Spleen (tissue), 11 donors: ENCODE measurements at regions not wholly inside any gene's neighbourhood (a gene's known extent, or its start where the extent isn't known, plus 50 kb on each side); places are given as distances from the start of the nearest gene placed in this dataset.

Source experiments
- DNase-seq: peaks from one replicate; pipeline ENCODE4 v3.0.0-alpha.2; 2020
- H3K27ac ChIP-seq, 8 donors: fragments of 200-600 bp; sonication (generic) in 7 of 8; 1 replicate in 4 of 8; 2 replicates in 4 of 8; pipeline versions ENCODE4 v1.5.0 to v1.8.0; 2016 to 2021; ENCODE audit warnings: inconsistent platforms in 4 of 8, mild to moderate bottlenecking in 4 of 8, moderate library complexity in 1 of 8
- H3K27me3 ChIP-seq, 7 donors: fragments of 200-600 bp; sonication (generic) in 6 of 7; replicated peaks in 1 of 7; 1 replicate in 4 of 7; 2 replicates in 3 of 7; pipeline versions ENCODE4 v1.5.0 to v1.8.0; 2016 to 2021; ENCODE audit warnings: inconsistent platforms in 3 of 7, mild to moderate bottlenecking in 1 of 7
- H3K36me3 ChIP-seq, 6 donors: fragments of 200-600 bp; sonication (generic) in 5 of 6; 1 replicate in 4 of 6; 2 replicates in 2 of 6; pipeline versions ENCODE4 v1.5.0 to v1.8.0; 2016 to 2021; ENCODE audit warnings: inconsistent platforms in 2 of 6
- H3K4me1 ChIP-seq, 6 donors: fragments of 200-600 bp; sonication (generic) in 5 of 6; 1 replicate in 3 of 6; 2 replicates in 3 of 6; pipeline versions ENCODE4 v1.5.0 to v1.8.0; 2016 to 2021; ENCODE audit warnings: inconsistent platforms in 3 of 6
- H3K4me3 ChIP-seq, 8 donors: fragments of 200-600 bp; sonication (generic) in 7 of 8; 1 replicate in 4 of 8; 2 replicates in 4 of 8; pipeline versions ENCODE4 v1.5.0 to v1.8.0; 2016 to 2021; ENCODE audit warnings: inconsistent platforms in 4 of 8, mild to moderate bottlenecking in 4 of 8, moderate library complexity in 2 of 8
- H3K9me3 ChIP-seq, 8 donors: fragments of 200-600 bp; sonication (generic) in 7 of 8; 1 replicate in 4 of 8; 2 replicates in 4 of 8; pipeline versions ENCODE4 v1.5.0 to v1.8.0; 2016 to 2021; ENCODE audit warnings: inconsistent platforms in 4 of 8
- POLR2A ChIP-seq, 3 donors: fragments of 450-650 bp; IDR thresholded peaks; one replicate each; pipeline ENCODE4 v1.5.1; 2017; ENCODE audit warnings: antibody characterized with exemption in 3 of 3, mild to moderate bottlenecking in 1 of 3
- POLR2AphosphoS5 ChIP-seq, 3 donors: sonication (generic); formaldehyde crosslinking; IDR thresholded peaks; one replicate each; pipeline ENCODE4 v1.5.1; 2017; ENCODE audit warnings: antibody characterized with exemption in 3 of 3
- WGBS, 5 donors: extraction: QIAGEN DNeasy Blood & Tissue Kit in 3 of 5; methylation state at CpG; one replicate each; pipeline versions ENCODE4 v1.1.5 to v1.1.7; 2013 to 2018; 5-methylcytosine and 5-hydroxymethylcytosine counted together
- intact Hi-C: fragments of 100-400 bp; cut with DNase I; formaldehyde crosslinking; loops from one replicate; pipeline ENCODE4 v1.15.0; 2023; ENCODE audit warnings: low total_unique reads
- TF ChIP-seq, protein P1 (sequence below), 11 experiments: fragments of 200-600 bp in 7 of 11; fragments of 450-650 bp in 4 of 11; sonication (generic) in 4 of 11; IDR thresholded peaks in 8 of 11; conservative IDR thresholded peaks in 3 of 11; 1 replicate in 7 of 11; 2 replicates in 4 of 11; pipeline versions ENCODE4 v1.4.0 to v1.8.0; 2016 to 2021; ENCODE audit warnings: antibody characterized with exemption in 11 of 11, inconsistent platforms in 4 of 11, mild to moderate bottlenecking in 1 of 11
- donor health status: healthy with polysubstance abuse.
- donor health status: DM: no; HTN: no; CAD: no; lungs with moderate emphysema.
- donor health status: DM: no; HTN: no; CAD: no.
- donor health status: Bipolar disorder and iron deficiency.
- donor health status: healthy.
- donor health status: DM: no; HTN: no; CAD: no.
- donor health status: DM: yes; HTN: yes; CAD: no.

- Histone ChIP-seq H3K4me1 (no peaks in the 10 kb centered on the region), H3K27ac (no peak overlapping the region), H3K9me3 (peaks cover 0 to 9% (median 5%) of the 10 kb centered on the region in 8 donors), H3K36me3 (no peaks in the 10 kb centered on the region), H3K27me3 (no peaks in the 10 kb centered on the region), H3K4me3 (no peak overlapping the region)
- WGBS, 5 donors, result 89 to 95% (median 93%) methylated on average over 3 of the region's 3 CpGs
- intact Hi-C loops, result no loop called here
- no peak for TF ChIP-seq POLR2AphosphoS5 (IDR thresholded peaks at IDR 0.05)
- TF ChIP-seq, protein P1, sequence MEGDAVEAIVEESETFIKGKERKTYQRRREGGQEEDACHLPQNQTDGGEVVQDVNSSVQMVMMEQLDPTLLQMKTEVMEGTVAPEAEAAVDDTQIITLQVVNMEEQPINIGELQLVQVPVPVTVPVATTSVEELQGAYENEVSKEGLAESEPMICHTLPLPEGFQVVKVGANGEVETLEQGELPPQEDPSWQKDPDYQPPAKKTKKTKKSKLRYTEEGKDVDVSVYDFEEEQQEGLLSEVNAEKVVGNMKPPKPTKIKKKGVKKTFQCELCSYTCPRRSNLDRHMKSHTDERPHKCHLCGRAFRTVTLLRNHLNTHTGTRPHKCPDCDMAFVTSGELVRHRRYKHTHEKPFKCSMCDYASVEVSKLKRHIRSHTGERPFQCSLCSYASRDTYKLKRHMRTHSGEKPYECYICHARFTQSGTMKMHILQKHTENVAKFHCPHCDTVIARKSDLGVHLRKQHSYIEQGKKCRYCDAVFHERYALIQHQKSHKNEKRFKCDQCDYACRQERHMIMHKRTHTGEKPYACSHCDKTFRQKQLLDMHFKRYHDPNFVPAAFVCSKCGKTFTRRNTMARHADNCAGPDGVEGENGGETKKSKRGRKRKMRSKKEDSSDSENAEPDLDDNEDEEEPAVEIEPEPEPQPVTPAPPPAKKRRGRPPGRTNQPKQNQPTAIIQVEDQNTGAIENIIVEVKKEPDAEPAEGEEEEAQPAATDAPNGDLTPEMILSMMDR (IDR thresholded peaks at IDR 0.05 in 8 of 11, conservative IDR thresholded peaks at IDR 0.05 in 3 of 11), result no peak
- no peak for DNase-seq
Measured at GRCh38 chr9:79447308-79447605, 124.5 kb upstream of the TLE4 start.

- no peak for DNase-seq
- 73 to 83% (median 76%) methylated on average over 5 of the region's 5 CpGs for WGBS, 5 donors
- no peaks in the 10 kb centered on the region for H3K4me1 ChIP-seq
- intact Hi-C loops, result no loop called here
- H3K9me3 ChIP-seq, result peaks cover 0 to 14% (median 9%) of the 10 kb centered on the region in 8 donors
- no peak overlapping the region for H3K4me3 ChIP-seq
- no peaks in the 10 kb centered on the region for H3K36me3 ChIP-seq
- H3K27ac ChIP-seq, result no peak overlapping the region
- no peaks in the 10 kb centered on the region for H3K27me3 ChIP-seq
- TF ChIP-seq POLR2AphosphoS5 (IDR thresholded peaks at IDR 0.05) (no peak), POLR2A (IDR thresholded peaks at IDR 0.05) (no peak)
- TF ChIP-seq, protein P1 (IDR thresholded peaks at IDR 0.05 in 8 of 11, conservative IDR thresholded peaks at IDR 0.05 in 3 of 11), result no peak
Measured at GRCh38 chr9:79447762-79448161, 124.0 kb upstream of the TLE4 start.

DNA sequence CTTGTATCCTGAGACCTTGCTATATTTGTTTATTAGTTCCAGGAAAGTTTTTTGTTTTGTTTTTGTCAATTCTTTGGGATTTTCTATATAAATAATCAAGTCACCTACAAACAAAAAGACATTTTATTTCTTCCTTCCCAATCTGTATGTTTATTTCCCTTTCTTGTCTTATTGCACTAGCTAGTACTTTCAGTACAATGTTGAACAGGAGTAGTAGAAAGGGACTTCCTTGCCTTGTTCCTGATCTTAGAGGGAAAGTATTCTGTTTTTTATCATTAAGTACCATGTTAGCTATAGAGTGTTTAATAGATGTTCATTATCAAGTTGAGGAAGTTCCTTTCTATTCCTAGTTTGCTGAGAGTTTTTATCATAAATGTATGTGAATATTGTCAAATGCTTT lies 119.5 kb upstream of the TLE4 start:
- intact Hi-C loops, result no loop called here
- Histone ChIP-seq H3K36me3 (no peaks in the 10 kb centered on the region), H3K4me3 (no peak overlapping the region), H3K27ac (no peak overlapping the region), H3K27me3 (no peaks in the 10 kb centered on the region), H3K9me3 (peaks cover 0 to 16% (median 9%) of the 10 kb centered on the region in 8 donors), H3K4me1 (no peaks in the 10 kb centered on the region)
- no peak for DNase-seq
- TF ChIP-seq POLR2A (IDR thresholded peaks at IDR 0.05), result no peak

GRCh38 chr9:79461712-79462111 lies 110.1 kb upstream of the TLE4 start:
- H3K4me1 ChIP-seq, result no peaks in the 10 kb centered on the region
- no peaks in the 10 kb centered on the region for H3K9me3 ChIP-seq
- 38 to 43% (median 41%) methylated on average over 3 of the region's 3 CpGs for WGBS, 5 donors
- no peak overlapping the region for H3K27ac ChIP-seq
- TF ChIP-seq POLR2A (IDR thresholded peaks at IDR 0.05), result no peak
- TF ChIP-seq POLR2AphosphoS5 (IDR thresholded peaks at IDR 0.05), result no peak
- TF ChIP-seq, protein P1 (IDR thresholded peaks at IDR 0.05 in 8 of 11, conservative IDR thresholded peaks at IDR 0.05 in 3 of 11), result no peak
- no peak for DNase-seq
- no peak overlapping the region for H3K4me3 ChIP-seq
- H3K36me3 ChIP-seq, result no peaks in the 10 kb centered on the region
- no peaks in the 10 kb centered on the region for H3K27me3 ChIP-seq
- intact Hi-C loops, result no loop called here

DNA sequence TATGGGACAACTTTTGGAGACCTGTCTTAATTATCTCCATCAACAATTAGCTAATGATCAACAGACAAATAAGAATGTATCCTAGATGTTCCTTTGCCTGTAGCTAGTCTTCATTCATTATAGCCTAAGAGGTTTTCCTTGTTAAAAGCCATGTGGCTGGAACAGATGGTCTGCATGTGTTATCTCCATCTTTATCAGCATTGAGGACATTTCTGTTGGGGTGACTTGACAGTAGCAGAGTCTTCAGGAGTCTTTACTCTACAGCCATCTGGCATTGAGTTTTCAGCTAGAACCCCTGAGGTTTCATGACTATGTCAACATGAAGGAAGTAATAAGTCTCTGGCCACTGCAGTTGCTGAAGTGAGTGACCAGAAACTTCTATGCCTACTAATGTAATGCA lies 106.6 kb upstream of the TLE4 start:
- H3K9me3 ChIP-seq, result no peaks in the 10 kb centered on the region
- no peak for DNase-seq
- TF ChIP-seq, protein P1 (IDR thresholded peaks at IDR 0.05 in 8 of 11, conservative IDR thresholded peaks at IDR 0.05 in 3 of 11), result no peak
- TF ChIP-seq POLR2AphosphoS5 (IDR thresholded peaks at IDR 0.05), result no peak
- TF ChIP-seq POLR2A (IDR thresholded peaks at IDR 0.05), result no peak
- H3K27ac ChIP-seq, result no peak overlapping the region
- H3K27me3 ChIP-seq, result no peaks in the 10 kb centered on the region
- no peak overlapping the region for H3K4me3 ChIP-seq
- intact Hi-C loops, result no loop called here
- no peaks in the 10 kb centered on the region for H3K4me1 ChIP-seq
- H3K36me3 ChIP-seq, result no peaks in the 10 kb centered on the region
